HepG2 (cell line): ENCODE measurements at regions not wholly inside any gene's neighbourhood (a gene's known extent, or its start where the extent isn't known, plus 50 kb on each side); places are given as distances from the start of the nearest gene placed in this dataset.

Experiments used
- ATF1 ChIP-seq: IDR thresholded peaks from 2 replicates; pipeline ENCODE4 v1.6.1; 2016; ENCODE audit warnings: mild to moderate bottlenecking, control low read depth
- MIXL1 ChIP-seq: IDR thresholded peaks from 2 replicates; pipeline ENCODE4 v1.6.1; 2016
- MTF1 ChIP-seq: sonication (generic); formaldehyde crosslinking; IDR thresholded peaks from 2 replicates; pipeline ENCODE4 v1.5.0; 2020; ENCODE audit warnings: missing genetic modification reagents
- ONECUT2 ChIP-seq: sonication (generic); formaldehyde crosslinking; IDR thresholded peaks from 2 replicates; pipeline ENCODE4 v1.4.0; 2020; ENCODE audit warnings: missing genetic modification reagents
- U2AF1 ChIP-seq: fragments of 200-400 bp; formaldehyde crosslinking; optimal IDR thresholded peaks from 2 replicates; pipeline ENCODE3; 2017; ENCODE audit warnings: mild to moderate bottlenecking, low read depth, low read length
- ZNF431 ChIP-seq: sonication (generic); formaldehyde crosslinking; IDR thresholded peaks from 2 replicates; pipeline ENCODE4 v1.9.0; 2022; ENCODE audit warnings: missing genetic modification reagents, low read depth, mild to moderate bottlenecking, borderline replicate concordance
- TF ChIP-seq, protein P1 (sequence below): sonication (generic); formaldehyde crosslinking; IDR thresholded peaks from 2 replicates; pipeline ENCODE4 v1.8.1; 2023; ENCODE audit warnings: mild to moderate bottlenecking, moderate library complexity, missing genetic modification reagents
- TF ChIP-seq, protein P2 (sequence below): sonication (generic); formaldehyde crosslinking; IDR thresholded peaks from 2 replicates; pipeline ENCODE4 v1.5.0; 2020; ENCODE audit warnings: mild to moderate bottlenecking, missing genetic modification reagents
- TF ChIP-seq, protein P3 (sequence below): sonication (generic); formaldehyde crosslinking; IDR thresholded peaks from 2 replicates; pipeline ENCODE4 v1.4.0; 2020; ENCODE audit warnings: mild to moderate bottlenecking, missing genetic modification reagents, borderline replicate concordance
- TF ChIP-seq, protein P4 (sequence below): IDR thresholded peaks from 2 replicates; pipeline ENCODE4 v1.4.0; 2020; ENCODE audit warnings: mild to moderate bottlenecking, missing genetic modification reagents

DNA sequence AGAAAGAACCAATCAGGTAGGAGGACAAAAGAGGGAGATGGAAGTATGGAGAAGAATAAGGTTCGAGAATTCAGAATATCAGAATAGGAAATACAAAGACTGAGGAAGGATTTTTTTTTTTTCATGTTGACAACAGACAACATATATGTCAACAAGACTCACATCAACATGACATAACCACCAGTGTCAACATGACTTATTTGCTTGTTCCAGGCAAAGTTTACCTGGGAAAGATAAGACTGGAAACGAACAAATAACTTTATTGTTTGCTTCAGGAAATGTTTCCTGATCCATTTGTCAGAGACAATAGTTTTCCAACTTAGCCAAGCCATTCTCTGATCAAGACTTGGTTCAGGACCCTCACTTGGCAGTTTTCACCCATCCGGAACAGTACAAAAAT, 321.9 kb upstream of the NETO1 start (continued):
- TF ChIP-seq, protein P1, sequence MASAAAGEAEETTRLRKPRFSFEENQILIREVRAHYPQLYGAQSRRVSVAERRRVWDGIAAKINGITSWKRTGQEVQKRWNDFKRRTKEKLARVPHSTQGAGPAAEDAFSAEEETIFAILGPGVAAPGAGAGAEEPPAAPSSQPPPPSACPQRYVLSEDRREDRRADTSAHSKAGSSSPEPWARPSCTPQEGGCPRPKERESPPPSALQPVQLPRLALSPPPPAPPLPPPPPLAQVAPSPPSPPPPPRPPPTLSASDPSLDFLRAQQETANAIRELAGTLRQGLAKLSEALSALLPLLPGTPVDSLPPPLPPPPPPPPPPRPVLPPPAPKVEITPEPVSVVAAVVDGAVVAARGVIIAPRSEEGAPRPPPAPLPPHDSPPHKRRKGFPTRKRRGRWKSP (CRISPR knock-in tag), result no peak
- TF ChIP-seq ATF1 (CRISPR knock-in tag) (no peak), U2AF1 (no peak), ONECUT2 (CRISPR knock-in tag) (no peak), MIXL1 (0 out of 2 replicates have a peak, but pooled peaks have one; percentile 43), MTF1 (CRISPR knock-in tag) (no peak), ZNF431 (no peak)
- TF ChIP-seq, protein P2, sequence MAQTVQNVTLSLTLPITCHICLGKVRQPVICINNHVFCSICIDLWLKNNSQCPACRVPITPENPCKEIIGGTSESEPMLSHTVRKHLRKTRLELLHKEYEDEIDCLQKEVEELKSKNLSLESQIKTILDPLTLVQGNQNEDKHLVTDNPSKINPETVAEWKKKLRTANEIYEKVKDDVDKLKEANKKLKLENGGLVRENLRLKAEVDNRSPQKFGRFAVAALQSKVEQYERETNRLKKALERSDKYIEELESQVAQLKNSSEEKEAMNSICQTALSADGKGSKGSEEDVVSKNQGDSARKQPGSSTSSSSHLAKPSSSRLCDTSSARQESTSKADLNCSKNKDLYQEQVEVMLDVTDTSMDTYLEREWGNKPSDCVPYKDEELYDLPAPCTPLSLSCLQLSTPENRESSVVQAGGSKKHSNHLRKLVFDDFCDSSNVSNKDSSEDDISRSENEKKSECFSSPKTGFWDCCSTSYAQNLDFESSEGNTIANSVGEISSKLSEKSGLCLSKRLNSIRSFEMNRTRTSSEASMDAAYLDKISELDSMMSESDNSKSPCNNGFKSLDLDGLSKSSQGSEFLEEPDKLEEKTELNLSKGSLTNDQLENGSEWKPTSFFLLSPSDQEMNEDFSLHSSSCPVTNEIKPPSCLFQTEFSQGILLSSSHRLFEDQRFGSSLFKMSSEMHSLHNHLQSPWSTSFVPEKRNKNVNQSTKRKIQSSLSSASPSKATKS (CRISPR knock-in tag), result no peak
- TF ChIP-seq, protein P3, sequence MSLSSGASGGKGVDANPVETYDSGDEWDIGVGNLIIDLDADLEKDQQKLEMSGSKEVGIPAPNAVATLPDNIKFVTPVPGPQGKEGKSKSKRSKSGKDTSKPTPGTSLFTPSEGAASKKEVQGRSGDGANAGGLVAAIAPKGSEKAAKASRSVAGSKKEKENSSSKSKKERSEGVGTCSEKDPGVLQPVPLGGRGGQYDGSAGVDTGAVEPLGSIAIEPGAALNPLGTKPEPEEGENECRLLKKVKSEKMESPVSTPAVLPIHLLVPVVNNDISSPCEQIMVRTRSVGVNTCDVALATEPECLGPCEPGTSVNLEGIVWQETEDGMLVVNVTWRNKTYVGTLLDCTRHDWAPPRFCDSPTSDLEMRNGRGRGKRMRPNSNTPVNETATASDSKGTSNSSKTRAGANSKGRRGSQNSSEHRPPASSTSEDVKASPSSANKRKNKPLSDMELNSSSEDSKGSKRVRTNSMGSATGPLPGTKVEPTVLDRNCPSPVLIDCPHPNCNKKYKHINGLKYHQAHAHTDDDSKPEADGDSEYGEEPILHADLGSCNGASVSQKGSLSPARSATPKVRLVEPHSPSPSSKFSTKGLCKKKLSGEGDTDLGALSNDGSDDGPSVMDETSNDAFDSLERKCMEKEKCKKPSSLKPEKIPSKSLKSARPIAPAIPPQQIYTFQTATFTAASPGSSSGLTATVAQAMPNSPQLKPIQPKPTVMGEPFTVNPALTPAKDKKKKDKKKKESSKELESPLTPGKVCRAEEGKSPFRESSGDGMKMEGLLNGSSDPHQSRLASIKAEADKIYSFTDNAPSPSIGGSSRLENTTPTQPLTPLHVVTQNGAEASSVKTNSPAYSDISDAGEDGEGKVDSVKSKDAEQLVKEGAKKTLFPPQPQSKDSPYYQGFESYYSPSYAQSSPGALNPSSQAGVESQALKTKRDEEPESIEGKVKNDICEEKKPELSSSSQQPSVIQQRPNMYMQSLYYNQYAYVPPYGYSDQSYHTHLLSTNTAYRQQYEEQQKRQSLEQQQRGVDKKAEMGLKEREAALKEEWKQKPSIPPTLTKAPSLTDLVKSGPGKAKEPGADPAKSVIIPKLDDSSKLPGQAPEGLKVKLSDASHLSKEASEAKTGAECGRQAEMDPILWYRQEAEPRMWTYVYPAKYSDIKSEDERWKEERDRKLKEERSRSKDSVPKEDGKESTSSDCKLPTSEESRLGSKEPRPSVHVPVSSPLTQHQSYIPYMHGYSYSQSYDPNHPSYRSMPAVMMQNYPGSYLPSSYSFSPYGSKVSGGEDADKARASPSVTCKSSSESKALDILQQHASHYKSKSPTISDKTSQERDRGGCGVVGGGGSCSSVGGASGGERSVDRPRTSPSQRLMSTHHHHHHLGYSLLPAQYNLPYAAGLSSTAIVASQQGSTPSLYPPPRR (CRISPR knock-in tag), result 0 out of 2 replicates have a peak, but pooled peaks have one; percentile 29
- TF ChIP-seq, protein P4, sequence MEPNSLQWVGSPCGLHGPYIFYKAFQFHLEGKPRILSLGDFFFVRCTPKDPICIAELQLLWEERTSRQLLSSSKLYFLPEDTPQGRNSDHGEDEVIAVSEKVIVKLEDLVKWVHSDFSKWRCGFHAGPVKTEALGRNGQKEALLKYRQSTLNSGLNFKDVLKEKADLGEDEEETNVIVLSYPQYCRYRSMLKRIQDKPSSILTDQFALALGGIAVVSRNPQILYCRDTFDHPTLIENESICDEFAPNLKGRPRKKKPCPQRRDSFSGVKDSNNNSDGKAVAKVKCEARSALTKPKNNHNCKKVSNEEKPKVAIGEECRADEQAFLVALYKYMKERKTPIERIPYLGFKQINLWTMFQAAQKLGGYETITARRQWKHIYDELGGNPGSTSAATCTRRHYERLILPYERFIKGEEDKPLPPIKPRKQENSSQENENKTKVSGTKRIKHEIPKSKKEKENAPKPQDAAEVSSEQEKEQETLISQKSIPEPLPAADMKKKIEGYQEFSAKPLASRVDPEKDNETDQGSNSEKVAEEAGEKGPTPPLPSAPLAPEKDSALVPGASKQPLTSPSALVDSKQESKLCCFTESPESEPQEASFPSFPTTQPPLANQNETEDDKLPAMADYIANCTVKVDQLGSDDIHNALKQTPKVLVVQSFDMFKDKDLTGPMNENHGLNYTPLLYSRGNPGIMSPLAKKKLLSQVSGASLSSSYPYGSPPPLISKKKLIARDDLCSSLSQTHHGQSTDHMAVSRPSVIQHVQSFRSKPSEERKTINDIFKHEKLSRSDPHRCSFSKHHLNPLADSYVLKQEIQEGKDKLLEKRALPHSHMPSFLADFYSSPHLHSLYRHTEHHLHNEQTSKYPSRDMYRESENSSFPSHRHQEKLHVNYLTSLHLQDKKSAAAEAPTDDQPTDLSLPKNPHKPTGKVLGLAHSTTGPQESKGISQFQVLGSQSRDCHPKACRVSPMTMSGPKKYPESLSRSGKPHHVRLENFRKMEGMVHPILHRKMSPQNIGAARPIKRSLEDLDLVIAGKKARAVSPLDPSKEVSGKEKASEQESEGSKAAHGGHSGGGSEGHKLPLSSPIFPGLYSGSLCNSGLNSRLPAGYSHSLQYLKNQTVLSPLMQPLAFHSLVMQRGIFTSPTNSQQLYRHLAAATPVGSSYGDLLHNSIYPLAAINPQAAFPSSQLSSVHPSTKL (CRISPR knock-in tag), result peak; percentile 72
